Mesenchymal stem cell (in vitro differentiated cells and primary cell): ENCODE measurements at regions not wholly inside any gene's neighbourhood (a gene's known extent, or its start where the extent isn't known, plus 50 kb on each side); places are given as distances from the start of the nearest gene placed in this dataset.

Source experiments
- DNase-seq: peaks from one replicate; pipeline ENCODE4 v3.0.0-alpha.2; 2013
- H2AFZ ChIP-seq: one replicate; pipeline ENCODE4 v1.6.1; 2013; ENCODE audit warnings: low read depth, mild to moderate bottlenecking, control low read depth, inconsistent platforms, low read length, moderate library complexity
- H2AK5ac ChIP-seq: 2 replicates; pipeline ENCODE4 v1.6.1; 2013; ENCODE audit warnings: low read length, moderate library complexity, mild to moderate bottlenecking, inconsistent platforms; ENCODE audit not compliant: severe bottlenecking
- H2BK120ac ChIP-seq: one replicate; pipeline ENCODE4 v1.6.1; 2013; ENCODE audit warnings: low read depth, mild to moderate bottlenecking, inconsistent platforms, low read length, moderate library complexity
- H2BK12ac ChIP-seq, 2 experiments: one replicate each; pipeline ENCODE4 v1.6.1; 2013; ENCODE audit warnings: inconsistent platforms in 2 of 2, low read length in 2 of 2, mild to moderate bottlenecking in 2 of 2, moderate library complexity in 2 of 2, control low read depth in 1 of 2
- H2BK15ac ChIP-seq: one replicate; pipeline ENCODE4 v1.6.1; 2013; ENCODE audit warnings: mild to moderate bottlenecking, low read depth, inconsistent platforms; ENCODE audit not compliant: poor library complexity, severe bottlenecking
- H2BK5ac ChIP-seq: 2 replicates; pipeline ENCODE4 v1.6.1; 2013; ENCODE audit warnings: low read depth, mild to moderate bottlenecking, low read length, control low read depth, inconsistent platforms; ENCODE audit not compliant: poor library complexity, severe bottlenecking
- H3K14ac ChIP-seq, 2 experiments: one replicate each; pipeline ENCODE4 v1.6.1; 2013; ENCODE audit warnings: inconsistent platforms in 2 of 2, low read length in 2 of 2, control low read depth in 1 of 2, mild to moderate bottlenecking in 1 of 2, moderate library complexity in 1 of 2
- H3K18ac ChIP-seq, 2 experiments: one replicate each; pipeline ENCODE4 v1.6.1; 2013; ENCODE audit warnings: inconsistent platforms in 2 of 2, low read length in 2 of 2, control low read depth in 1 of 2, low read depth in 1 of 2, mild to moderate bottlenecking in 1 of 2
- H3K23ac ChIP-seq, 2 experiments: one replicate each; pipeline ENCODE4 v1.6.1; 2013; ENCODE audit warnings: inconsistent platforms in 2 of 2, low read length in 2 of 2, mild to moderate bottlenecking in 2 of 2, moderate library complexity in 2 of 2, control low read depth in 1 of 2
- H3K27ac ChIP-seq: 2 replicates; pipeline ENCODE4 v1.5.1; 2013; ENCODE audit warnings: mild to moderate bottlenecking, moderate library complexity, low read length, control low read depth, inconsistent platforms; ENCODE audit not compliant: poor library complexity, severe bottlenecking
- H3K27me3 ChIP-seq, 2 experiments: 2 replicates each; pipeline versions ENCODE4 v1.6.1 to v1.7.0; 2013; ENCODE audit warnings: low read length in 2 of 2, mild to moderate bottlenecking in 2 of 2, moderate library complexity in 2 of 2, control low read depth in 1 of 2, inconsistent platforms in 1 of 2; ENCODE audit not compliant: control insufficient read depth in 1 of 2, insufficient read depth in 1 of 2
- H3K36me3 ChIP-seq, 2 experiments: 2 replicates each; pipeline versions ENCODE4 v1.6.1 to v1.7.0; 2013; ENCODE audit warnings: low read length in 2 of 2, control low read depth in 1 of 2, inconsistent platforms in 1 of 2, low read depth in 1 of 2, mild to moderate bottlenecking in 1 of 2; ENCODE audit not compliant: insufficient read depth in 2 of 2, control insufficient read depth in 1 of 2
- H3K4ac ChIP-seq, 2 experiments: one replicate each; pipeline ENCODE4 v1.6.1; 2013; ENCODE audit warnings: inconsistent platforms in 2 of 2, low read length in 2 of 2, mild to moderate bottlenecking in 2 of 2, moderate library complexity in 2 of 2, control low read depth in 1 of 2, low read depth in 1 of 2
- H3K4me1 ChIP-seq: 2 replicates; pipeline ENCODE4 v1.6.1; 2013; ENCODE audit warnings: low read depth, low read length, control low read depth; ENCODE audit not compliant: control insufficient read depth, insufficient read depth
- H3K4me2 ChIP-seq: 2 replicates; pipeline ENCODE4 v1.6.1; 2013; ENCODE audit warnings: low read length, mild to moderate bottlenecking, inconsistent platforms; ENCODE audit not compliant: poor library complexity, severe bottlenecking
- H3K4me3 ChIP-seq, 2 experiments: 2 replicates each; pipeline versions ENCODE4 v1.5.1 to v1.7.0; 2013; ENCODE audit warnings: low read length in 2 of 2, mild to moderate bottlenecking in 2 of 2, control low read depth in 1 of 2, low read depth in 1 of 2; ENCODE audit not compliant: insufficient read depth in 1 of 2
- H3K79me1 ChIP-seq: replicated peaks from 2 replicates; pipeline ENCODE4 v1.6.1; 2013; ENCODE audit warnings: mild to moderate bottlenecking, control low read depth, low read length, inconsistent platforms; ENCODE audit not compliant: poor library complexity, severe bottlenecking
- H3K9ac ChIP-seq: 2 replicates; pipeline ENCODE4 v1.7.0; 2013; ENCODE audit warnings: mild to moderate bottlenecking, low read length, moderate library complexity
- H3K9me3 ChIP-seq: 2 replicates; pipeline ENCODE4 v1.7.0; 2013; ENCODE audit warnings: mild to moderate bottlenecking, low read length; ENCODE audit not compliant: control insufficient read depth
- H4K8ac ChIP-seq: one replicate; pipeline ENCODE4 v1.6.1; 2013; ENCODE audit warnings: inconsistent platforms, mild to moderate bottlenecking, low read length, moderate library complexity
- H4K91ac ChIP-seq: one replicate; pipeline ENCODE4 v1.6.1; 2013; ENCODE audit warnings: mild to moderate bottlenecking, low read length, inconsistent platforms
- WGBS: methylation state at CpG from one replicate; pipeline ENCODE4 v1.1.7; 2013; ENCODE audit warnings: mixed read lengths; 5-methylcytosine and 5-hydroxymethylcytosine counted together

DNA sequence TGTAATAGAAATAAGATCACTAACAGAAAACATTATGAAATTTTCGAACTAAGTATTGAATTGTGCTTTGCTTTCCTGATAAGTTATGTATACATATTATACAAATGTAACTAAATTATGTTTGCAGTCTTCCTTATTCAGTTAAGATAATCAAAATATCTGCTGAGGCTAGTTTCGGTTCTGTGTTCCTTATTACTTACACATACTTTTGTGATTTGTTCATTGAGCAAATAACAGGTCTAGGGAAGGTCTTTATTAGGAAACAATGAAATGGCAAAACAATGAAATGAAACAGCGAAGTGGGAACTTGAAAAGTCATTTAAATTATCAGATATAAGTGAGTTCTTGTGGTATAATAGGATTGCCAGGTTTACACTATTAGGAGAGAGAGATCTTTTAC, 352.4 kb downstream of the GRIA2 start:
- Histone ChIP-seq H4K8ac (no peak overlapping the region), H2AK5ac (no peak overlapping the region), H3K79me1 (no peaks in the 10 kb centered on the region), H2BK15ac (no peak overlapping the region), H2BK120ac (no peak overlapping the region), H3K9me3 (no peaks in the 10 kb centered on the region), H3K4ac (no peak overlapping the region), H3K23ac (no peak overlapping the region), H3K36me3 (no peaks in the 10 kb centered on the region), H3K27ac (no peak overlapping the region), H3K9ac (no peak overlapping the region), H3K14ac (no peak overlapping the region), H2BK5ac (no peak overlapping the region), H3K4me1 (no peaks in the 10 kb centered on the region), H2BK12ac (no peak overlapping the region), H3K4me3 (no peak overlapping the region), H2AFZ (no peak overlapping the region), H3K18ac (no peak overlapping the region), H4K91ac (no peak overlapping the region), H3K27me3 (no peaks in the 10 kb centered on the region), H3K4me2 (no peak overlapping the region)
- 53% methylated on average over 1 of the region's 3 CpGs for WGBS
- DNase-seq: no peak

DNA sequence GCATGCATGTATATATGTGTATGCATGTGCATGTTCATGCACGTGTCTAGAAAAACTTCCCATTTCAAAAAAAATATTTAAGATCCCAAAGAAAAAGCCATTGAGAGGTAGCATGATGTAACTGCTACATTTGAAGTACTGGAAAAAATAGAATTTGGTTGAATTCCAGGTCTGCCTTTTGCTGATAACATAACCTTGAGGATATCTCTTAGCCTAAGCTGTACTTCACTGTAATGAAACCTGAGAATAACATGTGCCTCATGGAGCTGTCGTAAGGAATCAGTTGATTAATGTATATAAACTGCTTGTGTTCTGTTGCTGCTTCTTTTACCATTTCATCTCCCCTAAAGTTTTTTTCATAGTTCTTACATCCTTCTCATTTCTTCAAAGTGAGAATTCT, 351.8 kb downstream of the GRIA2 start:
- Histone ChIP-seq H4K91ac (no peak overlapping the region), H3K4me2 (no peak overlapping the region), H3K4ac (no peak overlapping the region), H3K4me1 (no peaks in the 10 kb centered on the region), H3K18ac (no peak overlapping the region), H4K8ac (no peak overlapping the region), H3K79me1 (no peaks in the 10 kb centered on the region), H3K4me3 (no peak overlapping the region), H3K27ac (no peak overlapping the region), H3K14ac (no peak overlapping the region), H2BK15ac (no peak overlapping the region), H2AFZ (no peak overlapping the region), H2BK120ac (no peak overlapping the region), H2AK5ac (no peak overlapping the region), H3K27me3 (no peaks in the 10 kb centered on the region), H3K36me3 (no peaks in the 10 kb centered on the region), H2BK12ac (no peak overlapping the region), H2BK5ac (no peak overlapping the region), H3K9ac (no peak overlapping the region), H3K9me3 (no peaks in the 10 kb centered on the region), H3K23ac (no peak overlapping the region)
- no CpG with 5 or more reads among the region's 2 CpGs for WGBS
- DNase-seq: no peak

DNA sequence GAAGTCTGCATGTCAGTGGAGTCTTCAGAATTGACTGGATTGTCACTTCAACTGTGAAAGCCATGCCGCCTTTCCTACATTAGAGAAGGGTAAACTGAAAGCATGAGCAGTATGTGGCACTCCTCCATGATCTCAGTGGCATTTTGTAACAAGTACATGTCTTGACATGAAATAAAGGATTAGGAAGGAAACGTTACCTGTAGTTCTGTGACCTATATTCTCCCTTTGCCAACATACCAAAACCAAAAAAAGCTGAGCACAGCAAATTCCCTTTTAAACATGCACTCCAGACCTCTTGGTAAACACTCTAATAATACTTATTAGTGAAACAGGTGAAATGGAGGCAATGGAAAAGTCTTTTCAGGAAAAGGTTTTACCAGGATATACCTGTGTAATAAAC, 344.2 kb downstream of the GRIA2 start:
- H4K8ac ChIP-seq: no peak overlapping the region
- H2BK5ac ChIP-seq: no peak overlapping the region
- no peak overlapping the region for H3K4ac ChIP-seq
- no peak overlapping the region for H3K14ac ChIP-seq
- no peaks in the 10 kb centered on the region for H3K79me1 ChIP-seq
- no peak overlapping the region for H2BK15ac ChIP-seq
- H3K27me3 ChIP-seq: no peaks in the 10 kb centered on the region
- H3K18ac ChIP-seq: no peak overlapping the region
- H2AFZ ChIP-seq: no peak overlapping the region
- no peak overlapping the region for H3K23ac ChIP-seq
- no peaks in the 10 kb centered on the region for H3K36me3 ChIP-seq
- 80% methylated on average over 1 of the region's 2 CpGs for WGBS
- H2BK120ac ChIP-seq: no peak overlapping the region
- no peak overlapping the region for H3K9ac ChIP-seq
- no peaks in the 10 kb centered on the region for H3K9me3 ChIP-seq
- no peaks in the 10 kb centered on the region for H3K4me1 ChIP-seq
- no peak overlapping the region for H4K91ac ChIP-seq
- no peak overlapping the region for H3K4me2 ChIP-seq
- H3K4me3 ChIP-seq: no peak overlapping the region
- DNase-seq: no peak
- H3K27ac ChIP-seq: no peak overlapping the region
- no peak overlapping the region for H2AK5ac ChIP-seq
- H2BK12ac ChIP-seq: no peak overlapping the region

DNA sequence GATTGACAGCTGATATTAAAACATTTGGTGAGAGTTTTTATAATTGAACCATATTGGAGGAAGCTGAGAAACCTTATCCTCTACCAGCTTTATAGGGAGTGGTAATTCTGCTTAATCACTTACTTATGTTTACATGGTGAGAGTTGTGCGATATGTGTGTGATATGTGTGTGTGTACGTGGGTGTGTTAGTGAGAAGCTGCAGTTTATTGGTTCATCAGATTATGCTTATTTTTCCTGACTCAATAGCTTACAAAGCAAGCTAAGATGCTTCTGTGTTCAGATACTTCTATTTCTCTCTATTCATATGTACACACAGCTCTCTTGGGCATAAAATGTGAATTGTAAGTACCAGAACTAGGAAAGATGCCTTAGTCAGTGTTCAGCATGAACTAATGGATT, 343.7 kb downstream of the GRIA2 start:
- Histone ChIP-seq H3K79me1 (no peaks in the 10 kb centered on the region), H3K27ac (no peak overlapping the region), H4K91ac (no peak overlapping the region), H2AFZ (no peak overlapping the region), H2BK120ac (no peak overlapping the region), H3K18ac (no peak overlapping the region), H2AK5ac (no peak overlapping the region), H3K9me3 (no peaks in the 10 kb centered on the region), H3K14ac (no peak overlapping the region), H3K4me3 (no peak overlapping the region), H3K9ac (no peak overlapping the region), H3K27me3 (no peaks in the 10 kb centered on the region), H2BK5ac (no peak overlapping the region), H2BK15ac (no peak overlapping the region), H3K4me2 (no peak overlapping the region), H4K8ac (no peak overlapping the region), H2BK12ac (no peak overlapping the region), H3K23ac (no peak overlapping the region), H3K4ac (no peak overlapping the region), H3K4me1 (no peaks in the 10 kb centered on the region), H3K36me3 (no peaks in the 10 kb centered on the region)
- WGBS: 92% methylated on average over 2 of the region's 2 CpGs
- no peak for DNase-seq
